ENCODE measurements at regions not wholly inside any gene's neighbourhood (a gene's known extent, or its start where the extent isn't known, plus 50 kb on each side); places are given as distances from the start of the nearest gene placed in this dataset.

- H3K4me1 ChIP-seq (ENCODE audit: control insufficient read depth, insufficient read depth, low read length): peaks cover 9% of the 10 kb centered on the region
- no peaks in the 10 kb centered on the region for H3K9me3 ChIP-seq (ENCODE audit: control insufficient read depth, insufficient read depth, low read length)
- H3K9ac ChIP-seq (ENCODE audit: low read depth, low read length): no peak overlapping the region
- peaks cover 3% of the 10 kb centered on the region for H3K36me3 ChIP-seq (ENCODE audit: control insufficient read depth, insufficient read depth, low read length)
- H3K4me3 ChIP-seq (ENCODE audit: low read depth, low read length): no peak overlapping the region
- H3K27me3 ChIP-seq (ENCODE audit: control insufficient read depth, insufficient read depth, low read length): no peaks in the 10 kb centered on the region
Measured at GRCh38 chr11:70643642-70644041, 245.3 kb downstream of the CTTN start.

GRCh38 chr11:70644343-70645060, 246.2 kb downstream of the CTTN start:
- Histone ChIP-seq H3K36me3 (ENCODE audit: control insufficient read depth, insufficient read depth, low read length) (peaks cover 3% of the 10 kb centered on the region), H3K4me1 (ENCODE audit: control insufficient read depth, insufficient read depth, low read length) (peaks cover 11% of the 10 kb centered on the region), H3K27me3 (ENCODE audit: control insufficient read depth, insufficient read depth, low read length) (no peaks in the 10 kb centered on the region), H3K9me3 (ENCODE audit: control insufficient read depth, insufficient read depth, low read length) (no peaks in the 10 kb centered on the region), H3K9ac (ENCODE audit: low read depth, low read length) (no peak overlapping the region), H3K4me3 (ENCODE audit: low read depth, low read length) (no peak overlapping the region)

- peaks cover 11% of the 10 kb centered on the region for H3K4me1 ChIP-seq (ENCODE audit: control insufficient read depth, insufficient read depth, low read length)
- H3K4me3 ChIP-seq (ENCODE audit: low read depth, low read length): no peak overlapping the region
- no peak overlapping the region for H3K9ac ChIP-seq (ENCODE audit: low read depth, low read length)
- no peaks in the 10 kb centered on the region for H3K27me3 ChIP-seq (ENCODE audit: control insufficient read depth, insufficient read depth, low read length)
- no peaks in the 10 kb centered on the region for H3K36me3 ChIP-seq (ENCODE audit: control insufficient read depth, insufficient read depth, low read length)
- no peaks in the 10 kb centered on the region for H3K9me3 ChIP-seq (ENCODE audit: control insufficient read depth, insufficient read depth, low read length)
Measured at GRCh38 chr11:70645537-70645936, 247.2 kb downstream of the CTTN start.

GRCh38 chr11:70646272-70647049, 248.1 kb downstream of the CTTN start:
- H3K9ac ChIP-seq (ENCODE audit: low read depth, low read length): no peak overlapping the region

GRCh38 chr11:70647188-70648166, 249.1 kb downstream of the CTTN start:
- H3K9ac ChIP-seq (ENCODE audit: low read depth, low read length): no peak overlapping the region
- H3K4me3 ChIP-seq (ENCODE audit: low read depth, low read length): no peak overlapping the region
- H3K9me3 ChIP-seq (ENCODE audit: control insufficient read depth, insufficient read depth, low read length): no peaks in the 10 kb centered on the region
- peaks cover 11% of the 10 kb centered on the region for H3K4me1 ChIP-seq (ENCODE audit: control insufficient read depth, insufficient read depth, low read length)
- H3K36me3 ChIP-seq (ENCODE audit: control insufficient read depth, insufficient read depth, low read length): no peaks in the 10 kb centered on the region
- H3K27me3 ChIP-seq (ENCODE audit: control insufficient read depth, insufficient read depth, low read length): no peaks in the 10 kb centered on the region

More at GRCh38 chr11:70646272-70647049, 248.1 kb downstream of the CTTN start:
- H3K4me3 ChIP-seq (ENCODE audit: low read depth, low read length): no peak overlapping the region
- no peaks in the 10 kb centered on the region for H3K36me3 ChIP-seq (ENCODE audit: control insufficient read depth, insufficient read depth, low read length)
- no peaks in the 10 kb centered on the region for H3K27me3 ChIP-seq (ENCODE audit: control insufficient read depth, insufficient read depth, low read length)
- H3K4me1 ChIP-seq (ENCODE audit: control insufficient read depth, insufficient read depth, low read length): peaks cover 11% of the 10 kb centered on the region
- H3K9me3 ChIP-seq (ENCODE audit: control insufficient read depth, insufficient read depth, low read length): no peaks in the 10 kb centered on the region

- H3K36me3 ChIP-seq (ENCODE audit: control insufficient read depth, insufficient read depth, low read length): no peaks in the 10 kb centered on the region
- H3K4me3 ChIP-seq (ENCODE audit: low read depth, low read length): no peak overlapping the region
- no peak overlapping the region for H3K9ac ChIP-seq (ENCODE audit: low read depth, low read length)
- H3K4me1 ChIP-seq (ENCODE audit: control insufficient read depth, insufficient read depth, low read length): peaks cover 11% of the 10 kb centered on the region
- H3K9me3 ChIP-seq (ENCODE audit: control insufficient read depth, insufficient read depth, low read length): no peaks in the 10 kb centered on the region
- H3K27me3 ChIP-seq (ENCODE audit: control insufficient read depth, insufficient read depth, low read length): no peaks in the 10 kb centered on the region
Measured at GRCh38 chr11:70650075-70650909, 252.0 kb downstream of the CTTN start.

- H3K9ac ChIP-seq (ENCODE audit: low read depth, low read length): no peak overlapping the region
- no peak overlapping the region for H3K4me3 ChIP-seq (ENCODE audit: low read depth, low read length)
- no peaks in the 10 kb centered on the region for H3K27me3 ChIP-seq (ENCODE audit: control insufficient read depth, insufficient read depth, low read length)
- H3K36me3 ChIP-seq (ENCODE audit: control insufficient read depth, insufficient read depth, low read length): no peaks in the 10 kb centered on the region
- peaks cover 11% of the 10 kb centered on the region for H3K4me1 ChIP-seq (ENCODE audit: control insufficient read depth, insufficient read depth, low read length)
- no peaks in the 10 kb centered on the region for H3K9me3 ChIP-seq (ENCODE audit: control insufficient read depth, insufficient read depth, low read length)
Measured at GRCh38 chr11:70651031-70651430, 252.7 kb downstream of the CTTN start.

GRCh38 chr11:70654016-70654415, 255.7 kb downstream of the CTTN start:
- H3K27me3 ChIP-seq (ENCODE audit: control insufficient read depth, insufficient read depth, low read length): no peaks in the 10 kb centered on the region
- H3K4me1 ChIP-seq (ENCODE audit: control insufficient read depth, insufficient read depth, low read length): no peaks in the 10 kb centered on the region
- H3K4me3 ChIP-seq (ENCODE audit: low read depth, low read length): no peak overlapping the region
- no peaks in the 10 kb centered on the region for H3K9me3 ChIP-seq (ENCODE audit: control insufficient read depth, insufficient read depth, low read length)
- no peaks in the 10 kb centered on the region for H3K36me3 ChIP-seq (ENCODE audit: control insufficient read depth, insufficient read depth, low read length)
- no peak overlapping the region for H3K9ac ChIP-seq (ENCODE audit: low read depth, low read length)

- H3K27me3 ChIP-seq (ENCODE audit: control insufficient read depth, insufficient read depth, low read length): no peaks in the 10 kb centered on the region
- no peaks in the 10 kb centered on the region for H3K4me1 ChIP-seq (ENCODE audit: control insufficient read depth, insufficient read depth, low read length)
- no peak overlapping the region for H3K9ac ChIP-seq (ENCODE audit: low read depth, low read length)
- no peaks in the 10 kb centered on the region for H3K36me3 ChIP-seq (ENCODE audit: control insufficient read depth, insufficient read depth, low read length)
- H3K9me3 ChIP-seq (ENCODE audit: control insufficient read depth, insufficient read depth, low read length): no peaks in the 10 kb centered on the region
- no peak overlapping the region for H3K4me3 ChIP-seq (ENCODE audit: low read depth, low read length)
Measured at GRCh38 chr11:70655816-70656215, 257.5 kb downstream of the CTTN start.

GRCh38 chr11:70656252-70656651, 257.9 kb downstream of the CTTN start:
- H3K27me3 ChIP-seq (ENCODE audit: control insufficient read depth, insufficient read depth, low read length): no peaks in the 10 kb centered on the region
- H3K9me3 ChIP-seq (ENCODE audit: control insufficient read depth, insufficient read depth, low read length): no peaks in the 10 kb centered on the region
- no peak overlapping the region for H3K9ac ChIP-seq (ENCODE audit: low read depth, low read length)
- H3K4me3 ChIP-seq (ENCODE audit: low read depth, low read length): no peak overlapping the region
- H3K36me3 ChIP-seq (ENCODE audit: control insufficient read depth, insufficient read depth, low read length): no peaks in the 10 kb centered on the region
- H3K4me1 ChIP-seq (ENCODE audit: control insufficient read depth, insufficient read depth, low read length): no peaks in the 10 kb centered on the region

Data from iPS-15b (cell line).